HG03354 (cell line): ENCODE measurements at regions not wholly inside any gene's neighbourhood (a gene's known extent, or its start where the extent isn't known, plus 50 kb on each side); places are given as distances from the start of the nearest gene placed in this dataset.
"Not testable (repeated sequence)": the region's sequence is repeated elsewhere in the genome, so short reads cannot be mapped to it uniquely, and the experiment has no call there.

ENCODE experiments used
- ATAC-seq: cut with Tn5 transposase; IDR thresholded peaks from one replicate; pipeline ENCODE4 v1.9.1; 2021; ENCODE audit warnings: mild to moderate bottlenecking; ENCODE audit not compliant: unreplicated experiment, poor library complexity, severe bottlenecking

GRCh38 chr6:49025273-49026240 lies 437.5 kb downstream of the MMUT start:
- no peak for ATAC-seq

- ATAC-seq: no peak
These were observed 458.3 kb downstream of the MMUT start for GRCh38 chr6:49004801-49005200.

- no peak for ATAC-seq
These were observed 459.7 kb downstream of the MMUT start for GRCh38 chr6:49003348-49003747.

- ATAC-seq: no peak
These were observed 461.1 kb downstream of the MMUT start for GRCh38 chr6:49001856-49002541.

GRCh38 chr6:48998574-48998973 lies 464.5 kb downstream of the MMUT start:
- no peak for ATAC-seq

GRCh38 chr6:48996461-48997119 lies 466.5 kb downstream of the MMUT start:
- ATAC-seq: no peak

GRCh38 chr6:48994811-48995210 lies 468.2 kb downstream of the MMUT start:
- ATAC-seq: no peak

GRCh38 chr6:48990739-48991138 lies 472.3 kb downstream of the MMUT start:
- no peak for ATAC-seq

- ATAC-seq: no peak
These were observed 476.2 kb downstream of the MMUT start for GRCh38 chr6:48986845-48987244.

- ATAC-seq: no peak
These were observed 476.9 kb downstream of the MMUT start for GRCh38 chr6:48986105-48986504.

GRCh38 chr6:48985025-48985424 lies 478.0 kb downstream of the MMUT start:
- ATAC-seq: no peak

GRCh38 chr6:48983968-48984367 lies 479.1 kb downstream of the MMUT start:
- not testable (repeated sequence) for ATAC-seq

GRCh38 chr6:48983377-48983776 lies 479.7 kb downstream of the MMUT start:
- no peak for ATAC-seq

GRCh38 chr6:48979806-48980205 lies 483.2 kb downstream of the MMUT start:
- no peak for ATAC-seq

- ATAC-seq: no peak
These were observed 484.0 kb downstream of the MMUT start for GRCh38 chr6:48979085-48979484.

- no peak for ATAC-seq
These were observed 485.0 kb downstream of the MMUT start for GRCh38 chr6:48978016-48978415.

GRCh38 chr6:48977573-48977972 lies 485.5 kb downstream of the MMUT start:
- no peak for ATAC-seq

GRCh38 chr6:48973491-48973890 lies 489.6 kb downstream of the MMUT start:
- no peak for ATAC-seq

- ATAC-seq: no peak
These were observed 501.2 kb downstream of the MMUT start for GRCh38 chr6:48961781-48962415.
